NCI-H748 treated with DMSO at 0.1 percent for 48 hours (cell line): ENCODE measurements at regions not wholly inside any gene's neighbourhood (a gene's known extent, or its start where the extent isn't known, plus 50 kb on each side); places are given as distances from the start of the nearest gene placed in this dataset.
A peak's percentile ranks its signal among the peaks of the same experiment; 100 is the strongest.

Experiments used
- DNase-seq: peaks from one replicate; lab custom pipeline; 2025; lab: John Stamatoyannopoulos, UW

DNA sequence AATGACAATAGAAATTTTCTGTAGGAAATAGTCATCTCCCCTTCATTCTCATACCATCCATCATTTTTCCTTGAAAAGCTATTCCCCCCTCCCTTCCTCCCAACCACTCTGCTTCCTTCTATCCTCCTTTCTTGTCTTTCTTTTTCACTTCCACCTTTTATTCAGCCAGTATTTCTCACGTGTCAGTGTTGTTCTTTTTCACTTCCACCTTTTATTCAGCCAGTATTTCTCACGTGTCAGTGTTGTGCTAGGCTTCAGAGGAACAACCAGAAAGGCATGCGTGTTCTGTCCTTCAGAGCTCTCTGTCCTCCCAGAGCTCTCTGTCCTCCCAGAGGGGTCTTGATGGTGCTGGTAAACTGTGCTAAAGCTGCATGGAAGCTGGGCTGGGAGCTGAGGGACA, 419.6 kb downstream of the GADD45G start:
- no peak for DNase-seq

DNA sequence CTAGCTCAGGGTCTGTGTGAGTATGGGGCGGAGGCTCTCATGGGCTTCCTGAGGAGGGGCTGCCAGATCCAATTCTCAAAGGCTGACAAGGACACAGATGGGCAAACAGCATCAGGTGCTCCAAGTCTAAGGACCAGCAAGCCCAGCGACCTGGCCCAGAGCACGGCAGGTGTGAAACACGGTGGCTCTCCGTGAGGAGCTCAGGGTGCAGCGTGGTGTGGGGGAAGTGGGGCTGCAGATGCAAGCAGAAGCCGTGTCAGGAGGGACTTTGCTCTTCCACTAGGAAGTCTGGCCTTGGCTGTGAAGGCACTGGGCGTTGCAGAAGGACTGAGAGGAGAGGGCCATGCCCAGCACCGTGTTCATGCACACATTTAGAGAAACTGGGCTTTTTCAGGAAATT, 420.0 kb downstream of the GADD45G start:
- DNase-seq = no peak

DNA sequence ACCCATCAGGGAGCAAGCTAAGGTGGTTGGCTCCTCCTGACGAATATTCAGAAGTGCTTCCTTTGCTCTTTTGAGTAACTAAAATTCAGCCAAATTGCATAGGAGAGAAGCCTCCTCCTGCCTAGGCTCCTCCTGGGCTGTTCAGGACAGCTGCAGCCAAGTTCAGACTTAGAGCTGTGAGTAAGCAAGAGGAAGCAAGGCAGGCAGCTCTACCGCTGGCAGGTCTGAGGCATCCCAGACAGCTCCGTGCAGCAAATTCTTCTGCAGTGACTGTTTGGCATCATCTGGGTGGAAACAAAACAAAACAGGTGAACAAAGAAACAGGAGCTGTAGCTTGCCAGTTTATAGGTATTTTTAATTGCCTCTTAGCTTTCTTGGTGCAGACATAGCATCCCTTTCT, 421.0 kb downstream of the GADD45G start:
- DNase-seq = no peak

DNA sequence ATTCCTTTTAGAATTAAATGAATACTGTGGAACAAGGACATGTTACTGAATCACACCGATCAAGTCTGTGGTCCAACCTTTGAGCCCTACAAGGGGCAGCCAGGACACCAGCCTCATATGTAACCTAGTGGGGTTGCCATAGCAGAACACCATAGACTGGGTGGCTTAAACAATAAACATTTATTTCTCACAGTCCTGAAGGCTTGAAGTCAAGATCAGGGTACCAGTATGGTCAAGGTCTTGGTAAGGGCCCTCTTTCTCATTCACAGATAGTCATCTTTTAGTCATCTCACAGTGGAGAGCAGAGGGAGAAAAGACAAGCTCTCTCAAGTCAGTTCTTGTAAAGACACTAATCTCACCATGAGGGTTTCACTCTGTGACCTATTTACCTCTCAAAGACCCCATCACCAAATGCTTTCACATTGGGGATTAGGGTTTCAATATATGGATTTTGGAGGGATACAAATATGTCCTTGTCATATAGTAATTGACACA, 422.5 kb downstream of the GADD45G start:
- DNase-seq = no peak

DNA sequence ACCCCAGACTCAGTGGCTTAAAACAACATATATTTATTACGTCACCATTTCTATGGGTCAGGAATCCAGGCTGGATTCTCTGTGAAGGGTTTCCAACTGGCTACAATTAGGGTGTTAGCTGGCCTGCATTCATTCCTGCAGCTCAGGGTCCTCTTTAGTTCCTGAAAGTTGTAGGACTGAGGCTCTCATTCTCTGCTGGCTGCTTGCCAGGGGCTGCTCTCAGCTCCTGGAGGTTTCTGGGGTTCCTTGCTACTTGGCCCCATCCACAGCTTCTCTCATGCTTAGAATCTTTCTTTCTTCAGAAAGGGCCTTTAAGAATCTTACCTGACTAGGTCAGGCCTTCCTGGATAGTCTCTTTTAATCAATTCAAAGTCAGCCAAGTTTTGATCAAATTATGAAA, 424.6 kb downstream of the GADD45G start:
- DNase-seq = no peak

DNA sequence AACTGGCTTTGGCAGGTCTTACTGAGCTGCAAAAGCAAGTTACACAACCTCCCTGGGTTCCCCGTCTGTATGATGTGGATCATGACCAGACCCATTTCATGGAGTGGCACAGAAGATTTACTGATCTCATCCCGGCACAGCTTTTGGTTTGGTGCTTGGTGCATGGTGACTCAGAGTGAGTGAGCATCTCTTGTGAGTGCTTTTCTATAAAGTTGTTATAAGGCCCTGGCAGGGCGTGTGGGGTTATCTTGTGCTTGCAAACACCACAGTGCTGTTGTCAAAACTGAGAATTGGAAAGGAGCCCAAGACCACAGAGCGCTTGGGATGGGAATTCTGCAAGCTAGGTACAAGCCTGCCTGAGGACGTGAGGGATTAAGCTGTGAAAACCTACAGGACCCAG, 425.2 kb downstream of the GADD45G start:
- DNase-seq = no peak

DNA sequence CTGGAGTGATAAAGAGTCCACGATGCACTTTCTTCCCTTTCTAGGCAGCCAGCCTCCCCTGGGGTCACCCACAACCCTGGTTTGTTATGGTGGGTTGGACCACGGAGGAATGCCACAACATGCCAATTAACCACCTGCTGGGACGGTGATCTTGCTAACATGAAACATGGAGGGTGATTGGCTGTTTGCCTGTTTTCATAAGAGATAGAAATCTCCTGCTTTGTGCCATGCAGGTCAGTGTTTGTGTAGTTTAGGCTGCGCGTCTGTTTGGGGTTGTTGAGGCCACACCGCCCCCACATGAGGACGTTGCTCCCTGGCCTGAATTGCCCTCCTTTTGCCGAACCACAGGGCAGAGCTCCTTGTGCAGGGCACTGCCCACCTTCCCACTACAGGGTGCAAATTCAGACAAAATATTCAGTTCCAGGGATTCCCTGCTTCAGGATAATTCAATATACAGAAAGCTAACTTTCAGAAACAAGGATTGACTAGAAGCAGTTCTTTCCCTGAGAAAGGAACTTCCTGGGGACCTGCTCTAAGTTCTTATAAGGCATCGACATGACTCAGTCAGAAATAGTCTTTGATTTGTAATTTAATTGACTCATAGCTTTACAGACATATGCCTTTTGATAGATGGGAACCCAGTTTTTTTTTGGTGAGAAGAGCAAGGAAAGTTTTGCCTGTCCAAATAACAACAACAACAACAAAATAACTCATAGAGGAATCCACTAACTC, 427.6 kb downstream of the GADD45G start:
- DNase-seq = no peak

DNA sequence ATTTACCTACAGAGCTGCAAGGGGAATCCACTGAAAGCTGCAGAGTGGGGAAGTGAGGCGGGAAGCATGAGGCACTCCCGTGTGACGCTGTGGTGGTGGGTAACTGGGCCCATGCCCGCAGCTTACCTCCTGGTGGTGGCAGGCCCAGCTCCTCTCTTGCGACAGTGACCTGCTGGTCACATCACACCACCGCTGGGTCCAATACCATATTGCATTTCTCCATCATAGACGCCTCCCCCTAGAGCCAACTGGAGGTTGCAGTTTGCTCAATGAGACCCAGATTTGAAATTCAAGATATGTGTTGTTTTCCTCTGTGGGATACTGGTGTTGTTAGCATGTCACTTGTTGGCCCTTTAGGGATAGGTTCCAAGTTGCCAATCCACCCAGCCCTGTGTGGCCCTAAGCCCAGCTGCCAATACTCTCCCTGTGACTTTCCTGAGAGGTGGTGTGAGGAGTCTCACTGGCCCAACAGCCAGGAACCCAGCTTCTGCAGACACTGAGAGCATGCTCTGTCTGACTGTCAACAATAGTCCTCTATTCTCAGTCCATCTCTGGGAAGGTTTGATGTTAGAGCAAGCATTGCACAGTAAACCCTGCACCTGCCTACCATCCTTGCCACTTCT, 428.3 kb downstream of the GADD45G start:
- DNase-seq = no peak

DNA sequence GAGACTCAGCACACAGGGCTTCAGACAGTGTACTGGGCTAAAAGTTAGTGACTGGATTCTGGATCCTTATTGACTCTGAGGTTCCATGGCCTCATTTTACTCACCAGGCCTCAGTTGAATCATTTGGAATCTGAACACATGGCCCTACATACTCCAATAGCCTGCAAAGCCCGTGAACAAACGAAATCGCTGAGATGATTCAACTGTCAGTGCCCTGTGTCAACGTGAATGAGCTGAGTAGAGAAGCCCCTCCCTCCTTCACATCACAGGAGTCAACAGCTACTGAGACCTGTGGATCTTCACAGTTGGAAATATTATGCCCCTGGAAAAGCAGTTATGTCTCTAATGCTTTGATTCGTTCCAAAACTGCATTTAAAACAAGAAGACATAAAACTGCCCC, 429.3 kb downstream of the GADD45G start:
- DNase-seq = no peak

DNA sequence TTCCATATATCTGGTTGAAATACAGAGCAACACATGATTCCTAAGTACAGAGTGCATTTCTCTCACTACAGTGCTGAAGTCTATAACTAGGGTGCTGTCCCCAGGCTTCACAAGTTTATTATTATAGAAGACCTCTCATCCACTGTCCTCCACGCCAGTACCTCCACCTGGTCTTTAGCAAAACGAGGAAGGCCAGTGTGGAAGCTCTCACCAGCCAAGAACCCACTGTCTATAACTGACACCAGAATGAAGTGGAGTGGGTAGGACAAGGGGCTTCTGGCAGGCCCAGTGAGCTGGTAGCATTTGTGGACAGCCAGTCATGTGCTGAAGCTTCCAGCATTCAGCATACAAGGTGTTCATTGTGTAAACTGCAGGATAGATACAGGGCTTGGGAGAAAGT, 430.7 kb downstream of the GADD45G start:
- DNase-seq = no peak

DNA sequence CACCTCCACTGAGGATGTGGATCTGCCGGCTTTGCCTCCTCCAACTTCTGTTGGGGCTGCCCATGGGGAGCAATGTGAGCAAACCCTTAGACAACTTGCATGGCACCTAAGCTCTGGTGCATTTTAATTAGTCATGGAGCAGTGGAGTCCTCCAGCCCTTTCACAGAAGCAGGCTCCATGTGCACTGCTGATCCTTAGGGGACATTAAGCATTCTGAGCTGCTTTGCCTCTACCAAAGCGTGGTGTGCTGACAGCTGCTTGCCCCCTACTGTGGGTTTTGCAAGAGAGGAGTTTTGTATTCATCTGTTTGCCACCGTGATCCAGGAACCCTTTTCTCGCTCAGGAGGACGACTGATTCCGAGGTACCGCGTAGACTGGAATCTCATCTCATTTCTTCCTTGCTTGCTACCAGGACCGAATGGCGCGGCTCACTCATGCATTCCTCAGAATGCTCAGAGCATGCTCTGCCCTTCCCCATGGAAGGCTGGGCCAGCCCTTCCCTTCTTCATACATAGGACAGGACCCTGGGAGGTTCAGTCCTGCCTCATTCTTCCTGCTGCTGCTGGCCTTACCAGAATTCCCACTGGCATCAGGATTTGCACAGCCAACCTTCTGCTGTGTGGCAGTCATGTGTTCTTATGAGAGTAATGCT, 432.5 kb downstream of the GADD45G start:
- no peak for DNase-seq

DNA sequence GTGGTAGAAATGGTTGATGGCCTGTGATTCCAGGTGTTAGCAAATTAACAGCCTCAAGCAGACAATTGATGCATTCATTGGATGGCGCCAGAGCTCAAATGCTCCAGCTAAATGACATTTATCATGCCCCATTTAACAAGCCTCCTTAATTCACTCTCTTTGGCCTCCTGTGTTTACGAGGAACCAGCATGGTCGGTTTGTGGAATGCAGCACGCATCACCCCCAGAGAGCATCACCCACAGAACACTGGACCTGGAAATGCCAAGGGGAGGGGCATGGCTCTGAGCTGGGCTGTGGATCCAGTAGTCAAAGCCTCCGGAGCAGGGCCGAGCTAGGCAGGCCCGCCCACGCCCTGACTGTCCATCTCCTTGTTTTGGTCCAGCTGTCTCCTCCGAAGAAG, 434.0 kb downstream of the GADD45G start:
- DNase-seq = peak; percentile 97

DNA sequence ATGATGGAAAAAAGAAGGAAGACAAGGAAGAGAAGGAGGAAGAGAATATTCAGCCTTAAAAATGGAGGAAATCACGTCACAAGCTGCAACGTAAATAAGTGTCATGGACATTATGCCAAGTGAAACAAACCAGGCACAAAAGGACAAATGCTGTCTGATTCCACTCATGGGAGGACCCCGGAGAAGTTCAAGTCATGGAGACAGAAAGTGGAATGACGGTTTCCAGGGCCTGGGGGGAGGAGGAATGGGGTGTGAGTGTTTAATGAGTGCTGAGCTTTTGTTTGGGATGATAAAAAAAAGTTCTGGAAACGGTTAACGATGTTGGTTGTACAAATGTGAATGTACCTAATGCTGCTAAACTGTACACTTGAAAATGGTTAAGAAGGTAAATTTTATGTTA, 439.5 kb downstream of the GADD45G start:
- DNase-seq = peak; percentile 99

DNA sequence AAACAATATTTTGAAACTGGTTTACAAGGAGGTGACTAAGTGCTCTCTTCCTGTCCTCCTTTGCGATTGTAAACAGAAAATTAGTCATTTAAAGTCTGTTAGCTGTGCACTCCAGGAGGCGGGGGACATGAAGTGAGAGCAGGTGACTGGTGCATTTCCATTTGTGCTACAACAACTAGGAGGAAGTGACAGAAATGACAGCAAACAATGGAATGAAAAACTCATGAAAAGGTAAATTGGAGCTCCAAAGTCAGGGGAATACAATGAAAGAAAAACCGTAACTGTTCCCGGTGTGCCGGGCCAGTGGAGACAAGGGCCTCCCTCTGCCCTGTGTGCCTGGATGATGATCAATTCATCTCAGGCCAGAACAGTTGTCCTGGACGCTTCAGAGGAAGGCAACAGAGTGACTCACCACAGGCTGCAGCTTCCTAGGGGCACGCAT, 439.9 kb downstream of the GADD45G start:
- DNase-seq = peak; percentile 99

DNA sequence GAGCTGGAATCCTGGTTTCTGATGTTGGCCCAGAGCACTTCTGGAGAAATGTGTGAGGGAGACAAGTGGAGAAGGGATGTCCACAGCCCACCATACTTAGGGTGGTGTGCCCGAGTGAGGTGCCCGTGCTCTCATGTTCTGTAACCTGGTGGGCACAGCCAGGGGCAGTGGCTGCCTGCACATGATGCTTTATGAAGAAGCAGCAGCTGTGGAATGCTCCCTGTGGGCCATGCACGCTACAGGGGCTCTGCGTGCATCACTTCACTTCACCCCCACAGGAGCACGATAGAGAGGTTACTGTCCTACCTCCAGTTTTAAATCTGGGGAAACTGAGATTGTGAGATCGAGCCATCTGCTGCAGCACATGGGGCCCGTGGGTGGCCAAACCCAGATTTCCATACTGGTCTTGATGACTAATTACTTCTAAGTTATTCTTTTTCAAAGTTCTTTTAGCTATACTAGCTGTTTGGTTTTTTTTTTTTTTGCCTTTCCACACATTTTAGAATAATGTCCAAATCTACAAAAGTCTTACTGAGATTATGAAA, 441.6 kb downstream of the GADD45G start:
- DNase-seq = no peak

DNA sequence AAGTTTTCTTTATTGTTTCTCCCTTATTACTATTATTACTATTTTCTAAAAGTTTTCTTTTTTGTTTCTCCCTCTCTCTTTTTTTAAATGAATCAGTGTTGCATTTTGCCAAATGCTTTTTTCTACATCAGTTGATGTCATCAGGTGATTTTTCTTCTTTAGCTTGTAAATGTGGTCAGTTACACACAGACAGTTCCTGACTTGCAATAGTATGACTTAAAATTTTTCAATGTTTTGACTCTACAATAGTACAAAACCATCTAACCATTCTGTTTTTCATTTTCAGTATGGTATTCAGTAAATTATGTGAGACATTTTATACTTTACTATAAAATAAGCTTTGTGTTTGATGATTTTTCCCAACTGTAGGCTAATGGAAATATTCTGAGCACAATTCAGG, 443.0 kb downstream of the GADD45G start:
- no peak for DNase-seq

DNA sequence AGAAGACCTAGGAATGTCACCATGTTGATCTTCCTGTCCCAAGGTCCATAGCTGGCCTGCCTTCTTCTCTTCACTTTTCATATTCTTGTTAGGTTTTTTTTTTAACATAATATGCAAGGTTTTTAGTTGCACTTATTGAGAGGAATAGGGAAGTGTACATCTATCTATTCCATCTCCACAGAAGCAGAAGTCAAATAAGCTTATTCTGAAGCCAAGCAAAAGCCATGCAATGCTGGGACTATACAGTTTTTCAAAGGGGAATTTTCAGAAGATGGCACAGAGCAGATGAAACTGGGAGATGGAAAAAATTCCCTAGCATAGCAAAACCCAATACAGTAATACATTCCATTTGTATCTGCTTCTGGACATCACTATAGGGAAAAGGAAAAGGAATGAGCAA, 447.6 kb downstream of the GADD45G start:
- DNase-seq = no peak

DNA sequence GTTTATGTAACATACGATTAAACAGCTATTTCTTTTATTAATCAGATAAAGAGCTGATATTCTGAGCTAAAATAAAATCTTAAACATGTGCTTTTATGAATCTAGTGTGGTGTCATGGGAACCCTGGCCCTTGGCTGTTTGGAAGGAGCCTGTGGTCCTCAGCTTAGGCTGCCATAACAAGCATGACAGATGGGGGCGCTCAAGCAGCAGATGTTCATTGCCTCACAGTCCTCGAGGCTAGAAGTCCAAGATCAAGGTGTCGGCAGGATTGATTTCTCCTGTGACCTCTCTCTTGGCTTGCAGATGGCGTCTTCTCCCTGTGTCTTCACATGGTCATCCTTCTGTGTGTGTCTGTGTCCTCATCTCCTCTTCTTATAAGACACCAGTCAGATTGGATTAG, 448.2 kb downstream of the GADD45G start:
- no peak for DNase-seq

DNA sequence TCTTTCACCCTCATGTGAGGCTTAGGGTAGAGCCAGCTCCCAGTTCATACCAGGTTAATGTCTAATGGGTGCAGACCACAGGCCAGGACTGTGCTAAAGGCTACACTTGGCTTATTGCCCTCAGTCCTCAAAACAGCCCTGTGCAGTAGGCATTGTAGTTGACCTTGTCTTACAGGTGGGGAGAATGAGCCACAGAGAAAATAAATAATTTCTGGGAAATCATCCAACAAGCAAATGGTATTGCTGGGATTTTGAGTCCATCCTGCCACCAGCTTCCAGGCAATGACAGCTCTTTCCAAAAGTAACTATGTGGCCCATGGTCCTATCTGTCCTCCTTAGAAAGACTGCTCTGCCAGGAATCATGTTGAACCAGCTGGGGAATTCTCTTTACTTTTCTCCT, 450.0 kb downstream of the GADD45G start:
- no peak for DNase-seq

DNA sequence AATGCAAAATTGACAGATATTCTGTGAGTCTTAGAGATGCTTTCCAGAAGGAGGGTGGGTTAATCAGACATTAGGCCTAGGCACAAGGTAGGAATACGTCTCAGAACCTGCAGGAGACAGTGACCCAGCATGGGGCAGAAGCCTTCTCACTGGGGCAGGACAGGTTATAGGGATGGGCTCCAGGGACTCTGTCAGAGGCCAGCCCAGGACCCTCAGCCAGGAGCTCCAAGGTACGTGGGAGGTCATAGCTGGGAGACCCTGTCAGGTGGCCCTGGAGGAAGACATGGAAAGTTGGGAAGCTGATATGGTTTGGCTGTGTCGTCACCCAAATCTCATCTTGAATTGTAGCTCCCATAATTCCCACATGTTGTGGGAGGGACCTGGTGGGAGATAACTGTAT, 450.4 kb downstream of the GADD45G start:
- DNase-seq = no peak

DNA sequence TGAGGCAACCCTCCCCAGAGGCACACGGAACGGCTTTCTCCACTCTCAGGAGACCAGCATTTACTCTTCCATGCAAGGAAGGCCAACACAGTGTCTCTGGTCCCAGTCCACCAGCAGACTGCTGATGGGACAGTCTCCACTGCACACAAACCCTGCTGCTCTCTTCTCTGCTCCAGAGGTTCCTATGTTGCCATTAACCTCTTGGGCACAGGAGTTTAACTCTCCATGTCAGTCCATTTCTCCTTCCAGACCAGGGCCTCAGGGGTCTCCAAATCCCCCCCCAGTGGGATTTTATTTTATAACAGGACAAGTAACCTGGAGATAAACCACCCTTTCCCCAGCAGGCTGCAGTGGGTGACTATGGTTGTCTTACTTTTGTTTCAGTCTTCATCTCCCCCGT, 452.5 kb downstream of the GADD45G start:
- no peak for DNase-seq

DNA sequence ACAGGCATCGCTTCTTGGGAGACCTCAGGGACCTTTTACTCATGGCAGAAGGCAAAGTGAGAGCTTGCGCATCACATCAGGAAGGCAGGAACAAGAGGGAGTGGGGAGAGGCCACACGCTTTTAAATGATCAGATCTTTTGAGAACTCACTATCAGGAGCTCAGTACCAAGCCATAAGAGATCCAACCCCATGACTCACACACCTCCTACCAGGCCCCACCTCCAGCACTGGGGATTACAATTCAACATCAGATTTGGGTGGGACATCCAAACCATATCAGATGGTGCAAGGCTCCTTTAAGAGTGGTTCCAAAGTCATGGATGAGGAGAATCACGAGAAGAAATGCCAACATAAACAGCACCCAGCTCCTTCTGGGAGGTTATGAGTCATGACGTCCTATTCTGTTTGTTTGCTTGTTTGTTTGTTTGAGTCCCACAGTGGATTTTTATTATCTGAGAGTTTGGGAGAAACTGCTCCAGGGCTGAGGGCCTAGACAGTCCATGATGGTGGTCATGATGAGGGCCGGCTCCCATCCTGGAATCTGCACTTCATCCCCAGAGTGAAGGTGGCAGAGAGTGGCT, 453.5 kb downstream of the GADD45G start:
- DNase-seq = no peak

DNA sequence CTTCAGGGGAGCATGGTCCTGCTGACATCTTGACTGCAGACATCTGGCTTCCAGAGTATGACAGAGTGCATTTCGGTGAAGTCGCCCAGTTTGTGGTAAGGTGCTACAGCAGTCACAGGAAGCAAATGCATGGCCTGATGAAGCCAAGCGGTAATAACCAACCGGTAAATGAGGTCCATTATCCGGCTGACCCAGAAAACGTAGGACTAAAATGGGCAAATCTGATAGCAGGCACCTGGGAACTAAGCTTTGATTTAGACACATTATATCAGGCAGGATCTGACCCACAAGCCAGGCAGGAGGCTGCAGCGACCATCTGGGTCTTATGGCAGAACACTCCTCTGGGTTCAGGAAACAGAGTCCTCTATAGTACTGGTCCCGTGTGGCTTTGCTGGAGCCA, 454.6 kb downstream of the GADD45G start:
- no peak for DNase-seq
